NCI-H69 (cell line): ENCODE measurements at regions not wholly inside any gene's neighbourhood (a gene's known extent, or its start where the extent isn't known, plus 50 kb on each side); places are given as distances from the start of the nearest gene placed in this dataset.
"Not testable (repeated sequence)": the region's sequence is repeated elsewhere in the genome, so short reads cannot be mapped to it uniquely, and the experiment has no call there.

Experiments
- DNase-seq: peaks from one replicate; lab custom pipeline; 2025; lab: John Stamatoyannopoulos, UW

GRCh38 chr15:35929740-35930444, 383.9 kb upstream of the DPH6 start:
- DNase-seq, result no peak

GRCh38 chr15:35931799-35932341, 385.9 kb upstream of the DPH6 start:
- peak; percentile 89 for DNase-seq

GRCh38 chr15:35932531-35932930, 386.6 kb upstream of the DPH6 start:
- peak; percentile 94 for DNase-seq

- DNase-seq, result no peak
Observed at GRCh38 chr15:35933531-35933930, 387.6 kb upstream of the DPH6 start.

DNA sequence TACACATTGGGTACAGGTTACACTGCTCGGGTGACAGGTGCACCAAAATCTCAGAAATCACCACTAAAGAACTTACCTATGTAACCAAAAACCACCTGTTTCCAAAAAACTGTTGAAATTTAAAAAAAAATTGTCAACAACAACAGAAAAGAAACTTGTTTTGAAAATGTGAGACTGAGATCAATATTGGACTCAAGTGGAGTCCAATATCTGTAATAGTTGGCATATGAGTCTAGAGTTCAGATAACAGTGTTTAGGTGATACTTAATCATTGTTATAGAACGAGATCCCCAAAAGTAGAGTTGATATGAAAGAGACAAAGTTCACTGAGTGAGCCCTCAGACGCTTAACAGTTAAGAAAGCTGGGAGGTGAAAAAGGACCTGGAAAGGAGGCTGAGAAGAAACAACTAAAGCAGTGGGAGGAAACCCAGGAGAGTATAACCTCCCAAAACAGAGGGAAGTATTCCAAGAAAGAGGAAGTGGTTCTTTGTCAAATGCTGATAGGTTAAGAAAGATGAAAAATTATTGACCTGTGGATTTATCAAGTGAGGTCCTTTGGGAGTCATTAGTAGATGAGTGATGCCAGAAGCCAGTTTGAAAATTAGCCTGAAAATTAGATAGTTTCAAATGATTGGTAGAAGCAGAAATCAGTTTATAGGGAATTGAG, 388.6 kb upstream of the DPH6 start:
- no peak for DNase-seq

GRCh38 chr15:35936284-35936683, 390.3 kb upstream of the DPH6 start:
- DNase-seq, result peak; percentile 90

- DNase-seq, result peak; percentile 68
Observed at GRCh38 chr15:35937380-35937779, 391.4 kb upstream of the DPH6 start.

- no peak for DNase-seq
Observed at GRCh38 chr15:35944945-35945585, 399.1 kb upstream of the DPH6 start.

GRCh38 chr15:35953424-35953823, 407.5 kb upstream of the DPH6 start:
- DNase-seq, result no peak

GRCh38 chr15:35956056-35956455, 410.1 kb upstream of the DPH6 start:
- DNase-seq, result no peak

- DNase-seq, result peak; percentile 98
Observed at GRCh38 chr15:35958021-35958420, 412.1 kb upstream of the DPH6 start.

- DNase-seq, result no peak
Observed at GRCh38 chr15:35958975-35959374, 413.0 kb upstream of the DPH6 start.

DNA sequence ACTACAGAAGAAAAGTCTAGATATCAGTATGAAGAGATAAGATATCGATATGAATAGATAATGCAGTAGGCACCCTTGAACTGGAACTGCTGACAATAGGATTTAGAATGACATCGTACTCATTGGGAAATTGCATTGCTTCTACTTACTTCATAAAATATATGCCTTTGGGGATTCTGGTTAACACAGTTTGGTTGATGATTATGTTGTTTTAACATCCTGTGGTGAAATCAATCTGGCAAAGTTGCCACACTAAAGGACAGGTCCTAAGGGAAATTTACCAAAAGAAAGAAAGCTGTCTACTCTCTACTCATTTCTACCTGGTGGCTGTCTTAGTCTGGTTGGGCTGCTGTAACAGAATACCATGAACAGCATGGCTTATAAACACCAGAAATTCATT, 417.4 kb upstream of the DPH6 start:
- DNase-seq, result peak; percentile 61

GRCh38 chr15:35966781-35967180, 420.8 kb upstream of the DPH6 start:
- DNase-seq, result peak; percentile 52

DNA sequence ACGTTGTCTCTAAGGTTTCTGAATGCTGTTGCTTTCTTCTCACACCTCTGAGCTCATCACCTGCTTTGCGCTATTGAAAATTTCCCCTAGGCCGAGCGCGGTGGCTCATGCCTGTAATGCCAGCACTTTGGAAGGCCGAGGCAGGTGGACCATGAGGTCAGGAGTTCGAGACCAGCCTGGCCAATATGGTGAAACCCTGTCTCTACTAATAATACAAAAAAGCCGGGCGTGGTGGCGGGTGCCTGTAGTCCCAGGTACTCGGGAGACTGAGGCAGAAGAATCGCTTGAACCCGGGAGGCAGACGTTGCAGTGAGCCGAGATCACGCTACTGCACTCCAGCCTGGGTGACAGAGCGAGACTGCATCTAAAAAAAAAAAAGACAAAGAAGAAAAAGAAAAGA, 422.0 kb upstream of the DPH6 start:
- not testable (repeated sequence) for DNase-seq

GRCh38 chr15:35973029-35973428, 427.1 kb upstream of the DPH6 start:
- DNase-seq, result peak; percentile 57

DNA sequence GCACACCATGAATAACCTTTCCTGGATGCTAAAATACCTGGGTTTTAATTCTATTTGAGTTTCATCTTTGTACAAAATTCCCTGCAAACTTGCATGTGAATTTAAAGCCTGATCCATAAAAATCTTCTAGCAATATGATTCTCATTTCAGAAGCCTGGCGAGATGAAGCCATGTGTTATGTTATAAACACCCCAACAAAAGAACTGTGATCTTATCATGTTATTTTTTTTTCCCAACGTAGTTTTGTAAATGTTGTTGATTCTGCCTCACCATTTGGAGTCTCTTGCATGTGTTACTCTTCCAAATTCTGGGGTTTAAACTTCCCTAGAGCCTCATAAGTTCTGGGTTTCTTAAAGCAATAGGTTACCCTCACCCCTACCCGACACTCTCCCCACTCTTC, 428.1 kb upstream of the DPH6 start:
- DNase-seq, result no peak

- DNase-seq, result no peak
Observed at GRCh38 chr15:35975941-35976340, 430.0 kb upstream of the DPH6 start.

GRCh38 chr15:35979608-35980007, 433.6 kb upstream of the DPH6 start:
- peak; percentile 31 for DNase-seq

GRCh38 chr15:35980719-35981118, 434.8 kb upstream of the DPH6 start:
- no peak for DNase-seq

DNA sequence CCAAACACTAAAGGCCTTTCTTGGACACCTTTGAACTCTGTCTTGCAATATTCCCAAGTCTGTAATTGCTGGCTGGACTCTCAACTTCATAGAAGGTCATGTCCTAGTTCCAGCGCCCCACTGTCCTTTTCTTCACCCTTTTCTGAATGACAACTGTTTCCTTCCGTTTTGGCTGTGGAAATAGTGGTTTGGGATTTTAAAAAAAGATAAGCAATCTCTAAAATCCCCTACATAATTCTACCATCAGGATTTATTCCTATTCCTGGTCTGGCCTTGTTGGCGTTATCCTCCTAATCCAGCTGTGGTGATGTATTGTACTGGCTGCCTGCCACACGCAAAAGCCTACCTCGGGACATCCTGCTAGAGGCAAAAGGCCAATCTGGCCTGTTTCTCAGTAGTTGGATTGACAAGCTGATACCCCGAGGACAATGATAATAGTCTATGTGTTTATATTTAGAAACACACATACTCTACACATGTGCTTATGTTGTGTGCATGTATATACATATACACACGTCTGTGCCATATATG, 440.3 kb upstream of the DPH6 start:
- DNase-seq, result peak; percentile 27

- DNase-seq, result no peak
Observed at GRCh38 chr15:35987056-35987455, 441.1 kb upstream of the DPH6 start.

DNA sequence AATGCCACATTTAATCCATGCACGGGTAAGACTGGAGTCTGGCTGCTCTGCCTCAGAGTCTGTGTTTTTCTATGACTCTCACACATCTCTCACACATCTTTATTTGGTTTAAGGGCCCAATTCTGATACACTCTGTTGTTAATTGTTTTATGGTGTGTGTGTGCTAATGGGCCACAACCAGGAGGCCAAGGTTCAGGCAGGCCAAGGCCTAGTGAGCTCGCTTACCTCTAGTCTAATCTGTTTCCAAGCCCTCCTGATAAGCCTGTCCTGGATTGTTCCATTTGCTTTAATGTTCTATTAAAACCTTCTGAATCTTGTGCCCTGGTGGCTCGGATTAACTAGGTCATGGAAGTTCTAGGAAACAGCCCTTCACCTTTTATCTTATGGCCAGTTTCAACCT, 445.4 kb upstream of the DPH6 start:
- no peak for DNase-seq
